ENCODE measurements at regions not wholly inside any gene's neighbourhood (a gene's known extent, or its start where the extent isn't known, plus 50 kb on each side); places are given as distances from the start of the nearest gene placed in this dataset.

GRCh38 chr10:104579136-104579535 lies 62.0 kb upstream of the SORCS3 start:
- TF ChIP-seq RCOR1 (conservative IDR thresholded peaks at IDR 0.05; ENCODE audit: low read depth, low read length) (no peak), SPI1 (IDR thresholded peaks at IDR 0.05; ENCODE audit: borderline replicate concordance, insufficient read depth, low read depth, low read length) (no peak), CTCF (IDR thresholded peaks at IDR 0.05 in 2 of 3, conservative IDR thresholded peaks at IDR 0.05 in 1 of 3; ENCODE audit: control insufficient read depth in 2 of 3, extremely low read depth in 1 of 3, insufficient read depth in 1 of 3, low read depth in 3 of 3, low read length in 3 of 3) (no peak), RFX5 (IDR thresholded peaks at IDR 0.05; ENCODE audit: low read depth, low read length) (no peak), YY1 (IDR thresholded peaks at IDR 0.05; ENCODE audit: low read depth, low read length) (no peak), JUND (IDR thresholded peaks at IDR 0.05; ENCODE audit: low read depth, low read length) (no peak), POLR2A (IDR thresholded peaks at IDR 0.05; ENCODE audit: low read depth, low read length) (no peak), TAF1 (IDR thresholded peaks at IDR 0.05; ENCODE audit: borderline replicate concordance, low read depth, low read length) (no peak), PAX5 (IDR thresholded peaks at IDR 0.05; ENCODE audit: borderline replicate concordance, low read depth, low read length) (no peak), USF2 (IDR thresholded peaks at IDR 0.05; ENCODE audit: borderline replicate concordance, low read depth, low read length) (no peak), BHLHE40 (IDR thresholded peaks at IDR 0.05; ENCODE audit: borderline replicate concordance in 1 of 2, low read depth in 2 of 2, low read length in 1 of 2) (no peak)

Measured in GM12878 (cell line).